Karpas-422 (cell line): ENCODE measurements at regions not wholly inside any gene's neighbourhood (a gene's known extent, or its start where the extent isn't known, plus 50 kb on each side); places are given as distances from the start of the nearest gene placed in this dataset.

ENCODE experiments used
- DNase-seq: peaks from one replicate; pipeline ENCODE4 v3.0.0-alpha.2; 2015
- H2AFZ ChIP-seq: fragments of 200-600 bp; sonication (generic); 2 replicates; pipeline ENCODE4 v1.6.1; 2014; ENCODE audit warnings: antibody characterized with exemption, low read length, mixed read lengths
- H3K27ac ChIP-seq: fragments of 200-600 bp; sonication (generic); 2 replicates; pipeline ENCODE4 v1.5.1; 2014; ENCODE audit warnings: mild to moderate bottlenecking, low read length, moderate library complexity
- H3K27me3 ChIP-seq: fragments of 200-600 bp; sonication (generic); 2 replicates; pipeline ENCODE4 v1.6.1; 2014; ENCODE audit warnings: low read length, mixed read lengths
- H3K36me3 ChIP-seq: fragments of 200-600 bp; sonication (generic); 2 replicates; pipeline ENCODE4 v1.6.1; 2014; ENCODE audit warnings: low read length, mixed read lengths; ENCODE audit not compliant: insufficient read depth
- H3K4me1 ChIP-seq: fragments of 200-600 bp; sonication (generic); 2 replicates; pipeline ENCODE4 v1.6.1; 2014; ENCODE audit warnings: mild to moderate bottlenecking, low read length, mixed read lengths
- H3K4me2 ChIP-seq: fragments of 200-600 bp; sonication (generic); 2 replicates; pipeline ENCODE4 v1.6.1; 2014; ENCODE audit warnings: low read length, low read depth, mild to moderate bottlenecking; ENCODE audit not compliant: poor library complexity, severe bottlenecking
- H3K4me3 ChIP-seq: fragments of 200-600 bp; sonication (generic); 2 replicates; pipeline ENCODE4 v1.5.1; 2014; ENCODE audit warnings: mild to moderate bottlenecking, antibody characterized with exemption, low read length, mixed read lengths
- H3K79me2 ChIP-seq: fragments of 200-600 bp; sonication (generic); 2 replicates; pipeline ENCODE4 v1.6.1; 2014; ENCODE audit warnings: mild to moderate bottlenecking, low read length, mixed read lengths
- H3K9ac ChIP-seq: fragments of 200-600 bp; sonication (generic); 2 replicates; pipeline ENCODE4 v1.6.0; 2014; ENCODE audit warnings: low read length
- H3K9me2 ChIP-seq: fragments of 200-600 bp; sonication (generic), shearing (Covaris generic); replicated peaks from 2 replicates; pipeline ENCODE4 v1.6.0; 2014; ENCODE audit warnings: mild to moderate bottlenecking, low read length, moderate library complexity; ENCODE audit not compliant: insufficient read depth
- H3K9me3 ChIP-seq: fragments of 300-700, 200-600 bp; sonication (generic); 2 replicates; pipeline ENCODE4 v1.6.1; 2014; ENCODE audit warnings: low read length, mixed read lengths
- H4K20me1 ChIP-seq: fragments of 200-600 bp; sonication (generic); 2 replicates; pipeline ENCODE4 v1.6.1; 2014; ENCODE audit warnings: mild to moderate bottlenecking, antibody characterized with exemption, low read length, low read depth; ENCODE audit not compliant: insufficient read depth

DNA sequence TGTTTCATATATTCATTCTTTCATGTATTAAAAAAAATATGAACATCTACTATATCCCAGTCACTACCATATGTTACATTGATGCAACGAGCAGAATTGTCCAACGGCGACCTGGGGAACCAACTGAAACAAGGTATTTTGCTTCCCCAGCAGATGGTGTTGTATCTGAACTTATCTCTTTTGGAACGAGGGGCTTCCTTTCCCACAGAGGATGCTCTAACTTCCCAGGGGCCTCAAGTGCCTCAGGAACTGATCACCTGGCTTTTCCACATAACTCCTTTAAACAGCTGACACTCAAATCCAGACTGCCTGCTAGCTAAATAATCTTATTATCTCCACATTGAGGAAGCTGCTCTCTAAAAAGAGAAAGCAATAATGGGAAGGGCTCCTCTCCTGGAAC, 259.3 kb downstream of the HTR7 start:
- Histone ChIP-seq H3K27ac (no peak overlapping the region), H3K27me3 (no peaks in the 10 kb centered on the region), H3K9me2 (no peaks in the 10 kb centered on the region), H3K4me2 (no peak overlapping the region), H3K4me1 (no peaks in the 10 kb centered on the region), H2AFZ (no peak overlapping the region), H3K79me2 (no peaks in the 10 kb centered on the region), H3K4me3 (no peak overlapping the region), H3K36me3 (no peaks in the 10 kb centered on the region), H3K9ac (no peak overlapping the region), H3K9me3 (no peaks in the 10 kb centered on the region), H4K20me1 (no peaks in the 10 kb centered on the region)
- no peak for DNase-seq

DNA sequence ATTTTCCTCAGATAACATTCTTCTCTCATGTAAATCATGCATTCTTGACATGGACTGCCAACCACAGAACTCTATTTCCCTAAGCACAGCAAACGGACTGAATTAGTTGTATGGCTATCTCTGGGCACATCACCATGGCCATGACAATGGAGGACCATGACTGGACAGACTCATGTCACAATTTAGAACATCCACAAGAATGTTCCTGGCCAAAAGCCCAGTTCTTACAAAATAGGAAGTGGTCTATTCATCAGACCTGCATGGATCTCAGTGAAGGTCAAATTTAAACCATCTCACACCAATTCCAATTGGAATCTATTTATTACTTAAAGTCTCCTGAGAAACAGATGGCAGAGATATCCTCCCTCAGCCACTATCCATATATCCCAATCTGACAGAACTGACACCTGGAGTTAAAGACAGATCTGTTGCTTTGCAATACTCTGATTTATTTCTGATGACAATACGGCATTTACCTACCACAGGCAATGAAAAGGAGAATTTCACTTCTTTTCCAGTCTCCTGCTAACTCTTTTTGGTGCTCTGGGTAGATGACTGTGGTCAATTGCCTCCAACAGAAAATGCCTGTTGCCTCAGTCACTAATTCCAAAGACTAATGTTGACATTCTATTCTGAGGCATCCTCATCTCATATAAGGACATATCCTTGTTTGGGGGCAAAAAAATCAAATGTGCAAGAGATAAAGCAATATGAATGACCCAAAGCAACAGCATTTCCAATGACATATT, 254.8 kb downstream of the HTR7 start:
- H3K4me3 ChIP-seq, result no peak overlapping the region
- H2AFZ ChIP-seq, result no peak overlapping the region
- H4K20me1 ChIP-seq, result no peaks in the 10 kb centered on the region
- no peaks in the 10 kb centered on the region for H3K79me2 ChIP-seq
- no peak overlapping the region for H3K4me2 ChIP-seq
- H3K9me2 ChIP-seq, result no peaks in the 10 kb centered on the region
- H3K4me1 ChIP-seq, result no peaks in the 10 kb centered on the region
- no peaks in the 10 kb centered on the region for H3K9me3 ChIP-seq
- H3K27ac ChIP-seq, result no peak overlapping the region
- no peaks in the 10 kb centered on the region for H3K27me3 ChIP-seq
- no peaks in the 10 kb centered on the region for H3K36me3 ChIP-seq
- DNase-seq, result no peak
- H3K9ac ChIP-seq, result no peak overlapping the region

- H3K4me2 ChIP-seq, result no peak overlapping the region
- H3K36me3 ChIP-seq, result no peaks in the 10 kb centered on the region
- H3K4me3 ChIP-seq, result no peak overlapping the region
- no peaks in the 10 kb centered on the region for H3K9me3 ChIP-seq
- H3K9ac ChIP-seq, result no peak overlapping the region
- no peaks in the 10 kb centered on the region for H3K27me3 ChIP-seq
- no peaks in the 10 kb centered on the region for H3K79me2 ChIP-seq
- DNase-seq, result no peak
- H4K20me1 ChIP-seq, result no peaks in the 10 kb centered on the region
- no peaks in the 10 kb centered on the region for H3K9me2 ChIP-seq
- H3K27ac ChIP-seq, result no peak overlapping the region
- H2AFZ ChIP-seq, result no peak overlapping the region
- H3K4me1 ChIP-seq, result no peaks in the 10 kb centered on the region
These were observed 253.2 kb downstream of the HTR7 start for GRCh38 chr10:90604636-90605035.

DNA sequence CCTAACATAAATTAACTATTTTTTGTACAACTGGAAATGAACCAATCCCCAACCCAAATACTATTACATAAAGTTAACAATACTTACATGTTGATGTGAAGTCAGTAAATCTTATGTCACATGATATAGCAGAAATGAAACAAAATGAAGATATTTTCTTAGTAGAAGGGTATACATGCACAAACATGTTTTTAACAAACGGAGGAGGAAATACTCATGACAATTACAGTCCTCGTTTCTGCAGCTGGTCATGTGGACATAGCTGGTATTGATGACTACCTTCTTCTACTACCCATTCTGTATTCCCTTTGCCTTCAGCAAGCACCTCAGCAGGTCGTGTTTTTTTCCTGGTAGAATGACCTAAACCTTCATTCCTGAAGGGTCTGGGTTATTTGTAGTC, 252.3 kb downstream of the HTR7 start:
- no peak overlapping the region for H3K27ac ChIP-seq
- H2AFZ ChIP-seq, result no peak overlapping the region
- H3K36me3 ChIP-seq, result no peaks in the 10 kb centered on the region
- H3K9me2 ChIP-seq, result no peaks in the 10 kb centered on the region
- DNase-seq, result no peak
- H4K20me1 ChIP-seq, result no peaks in the 10 kb centered on the region
- H3K4me3 ChIP-seq, result no peak overlapping the region
- no peaks in the 10 kb centered on the region for H3K4me1 ChIP-seq
- H3K79me2 ChIP-seq, result no peaks in the 10 kb centered on the region
- H3K9me3 ChIP-seq, result no peaks in the 10 kb centered on the region
- no peak overlapping the region for H3K9ac ChIP-seq
- no peaks in the 10 kb centered on the region for H3K27me3 ChIP-seq
- H3K4me2 ChIP-seq, result no peak overlapping the region

- Histone ChIP-seq H3K79me2 (no peaks in the 10 kb centered on the region), H3K27me3 (no peaks in the 10 kb centered on the region), H2AFZ (no peak overlapping the region), H3K9me3 (no peaks in the 10 kb centered on the region), H3K4me1 (no peaks in the 10 kb centered on the region), H3K9ac (no peak overlapping the region), H3K4me3 (no peak overlapping the region), H3K36me3 (no peaks in the 10 kb centered on the region), H3K9me2 (no peaks in the 10 kb centered on the region), H3K4me2 (no peak overlapping the region), H4K20me1 (no peaks in the 10 kb centered on the region), H3K27ac (no peak overlapping the region)
- no peak for DNase-seq
These were observed 245.6 kb downstream of the HTR7 start for GRCh38 chr10:90612276-90612675.

GRCh38 chr10:90614631-90615030, 243.2 kb downstream of the HTR7 start:
- Histone ChIP-seq H3K4me2 (no peak overlapping the region), H3K9me2 (no peaks in the 10 kb centered on the region), H3K4me3 (no peak overlapping the region), H2AFZ (no peak overlapping the region), H3K9ac (no peak overlapping the region), H4K20me1 (no peaks in the 10 kb centered on the region), H3K79me2 (no peaks in the 10 kb centered on the region), H3K36me3 (no peaks in the 10 kb centered on the region), H3K27ac (no peak overlapping the region), H3K27me3 (no peaks in the 10 kb centered on the region), H3K4me1 (no peaks in the 10 kb centered on the region), H3K9me3 (no peaks in the 10 kb centered on the region)
- no peak for DNase-seq

GRCh38 chr10:90621577-90621976, 236.3 kb downstream of the HTR7 start:
- Histone ChIP-seq H3K4me3 (no peak overlapping the region), H2AFZ (no peak overlapping the region), H3K4me1 (no peaks in the 10 kb centered on the region), H3K79me2 (no peaks in the 10 kb centered on the region), H3K27me3 (no peaks in the 10 kb centered on the region), H3K36me3 (no peaks in the 10 kb centered on the region), H3K9ac (no peak overlapping the region), H3K9me3 (no peaks in the 10 kb centered on the region), H3K27ac (no peak overlapping the region), H3K4me2 (no peak overlapping the region), H3K9me2 (no peaks in the 10 kb centered on the region), H4K20me1 (no peaks in the 10 kb centered on the region)
- DNase-seq, result no peak

DNA sequence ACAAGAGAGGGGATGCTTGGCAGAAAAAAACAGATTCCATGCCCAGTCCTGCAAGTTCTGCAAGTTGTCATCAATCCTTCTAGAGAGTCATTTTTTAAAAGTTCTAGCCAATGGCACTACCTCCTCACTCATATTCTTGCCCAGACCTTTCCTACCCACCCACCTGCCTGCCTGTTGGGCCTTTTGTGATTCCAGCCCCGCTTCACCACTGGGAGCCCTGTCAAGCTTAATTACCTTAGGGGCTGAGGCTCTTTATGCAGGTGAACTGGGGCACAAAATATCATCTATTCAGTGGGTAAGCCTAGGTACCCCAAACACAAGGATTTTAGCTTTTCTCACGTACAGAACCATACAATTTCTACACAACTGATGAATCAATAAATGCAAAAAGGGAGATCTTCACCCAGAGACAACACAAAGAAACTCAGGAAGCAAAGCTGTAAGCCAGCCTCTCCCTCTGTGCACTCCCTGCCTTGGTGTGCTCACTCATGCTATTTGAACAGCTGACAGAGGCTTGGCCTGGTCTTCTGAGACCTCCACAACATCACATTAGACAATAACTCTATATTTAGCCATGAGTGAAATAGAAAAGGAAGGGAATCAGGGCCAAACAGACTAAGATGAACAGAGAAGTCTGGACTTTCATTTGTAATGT, 222.6 kb downstream of the HTR7 start:
- H4K20me1 ChIP-seq, result no peaks in the 10 kb centered on the region
- H3K79me2 ChIP-seq, result no peaks in the 10 kb centered on the region
- no peaks in the 10 kb centered on the region for H3K27me3 ChIP-seq
- no peak overlapping the region for H3K27ac ChIP-seq
- no peak overlapping the region for H3K9ac ChIP-seq
- H3K4me3 ChIP-seq, result no peak overlapping the region
- H3K36me3 ChIP-seq, result no peaks in the 10 kb centered on the region
- no peaks in the 10 kb centered on the region for H3K4me1 ChIP-seq
- no peaks in the 10 kb centered on the region for H3K9me3 ChIP-seq
- no peak overlapping the region for H2AFZ ChIP-seq
- DNase-seq, result no peak
- H3K4me2 ChIP-seq, result no peak overlapping the region
- no peaks in the 10 kb centered on the region for H3K9me2 ChIP-seq
